GM19328 (cell line): ENCODE measurements at regions not wholly inside any gene's neighbourhood (a gene's known extent, or its start where the extent isn't known, plus 50 kb on each side); places are given as distances from the start of the nearest gene placed in this dataset.

ENCODE experiments used
- ATAC-seq: cut with Tn5 transposase; IDR thresholded peaks from one replicate; pipeline ENCODE4 v1.9.1; 2021; ENCODE audit warnings: mild to moderate bottlenecking, moderate library complexity; ENCODE audit not compliant: unreplicated experiment

DNA sequence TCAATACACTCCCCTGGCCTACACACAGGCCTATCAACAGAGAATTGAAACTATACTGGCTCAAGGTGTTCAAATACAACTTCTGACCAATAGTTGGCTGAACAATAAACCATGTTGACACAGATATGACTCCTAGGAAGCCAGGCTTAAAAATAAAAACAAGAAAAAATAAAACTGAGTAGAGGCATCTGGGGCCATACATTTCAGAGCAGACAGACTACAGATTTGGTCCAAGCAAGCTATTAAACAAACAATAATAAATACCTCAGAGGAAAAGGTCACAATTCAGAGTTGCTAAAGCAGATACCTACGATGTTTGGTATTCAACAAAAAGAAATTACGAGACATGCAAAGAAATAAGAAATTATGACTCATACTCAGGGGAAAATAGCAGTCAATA lies 132.8 kb upstream of the ACVR2A start:
- no peak for ATAC-seq

GRCh38 chr2:147711031-147711430 lies 133.8 kb upstream of the ACVR2A start:
- ATAC-seq, result no peak

DNA sequence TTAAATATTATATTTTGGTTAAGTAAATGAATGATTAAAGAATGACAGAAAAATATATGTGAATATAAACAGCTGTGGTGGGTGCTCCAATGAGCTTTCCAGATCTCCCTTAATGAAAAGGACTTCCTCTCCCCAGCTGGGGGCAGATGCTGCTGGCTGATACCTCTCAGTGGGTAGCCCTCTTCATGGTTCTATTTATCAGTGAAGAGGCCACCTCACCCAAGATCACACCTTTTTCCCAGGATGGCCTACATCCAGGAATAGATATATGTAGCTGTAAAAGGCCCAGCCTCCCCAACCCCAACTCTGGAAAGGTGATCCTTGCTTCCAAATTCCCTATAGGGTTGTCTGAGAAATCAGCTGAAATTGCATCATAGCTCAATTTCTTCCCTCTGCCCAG lies 135.2 kb upstream of the ACVR2A start:
- ATAC-seq, result no peak

DNA sequence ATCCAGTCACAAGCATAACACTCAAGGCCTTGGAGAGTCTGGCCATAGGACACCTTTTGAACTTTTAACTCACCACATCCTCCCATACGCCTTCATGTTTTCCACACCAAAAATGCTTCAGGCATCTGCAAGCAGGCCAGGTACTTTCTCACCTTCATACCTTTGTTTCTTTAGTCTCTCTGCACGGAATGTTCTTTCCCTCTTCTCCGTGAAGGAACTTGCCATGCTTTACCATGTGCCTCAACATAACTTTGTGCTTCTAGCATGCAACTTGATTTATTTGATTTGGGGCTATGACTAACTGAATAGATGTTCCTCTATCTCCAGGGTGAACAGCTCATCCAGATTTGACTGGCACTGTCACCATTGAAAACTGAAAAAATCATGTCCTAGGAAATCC lies 141.7 kb upstream of the ACVR2A start:
- ATAC-seq, result no peak

GRCh38 chr2:147698166-147698565 lies 146.7 kb upstream of the ACVR2A start:
- ATAC-seq, result no peak

GRCh38 chr2:147696426-147696825 lies 148.4 kb upstream of the ACVR2A start:
- no peak for ATAC-seq

GRCh38 chr2:147689220-147689909 lies 155.5 kb upstream of the ACVR2A start:
- peak; percentile 96 for ATAC-seq

GRCh38 chr2:147688242-147688641 lies 156.6 kb upstream of the ACVR2A start:
- ATAC-seq, result no peak

DNA sequence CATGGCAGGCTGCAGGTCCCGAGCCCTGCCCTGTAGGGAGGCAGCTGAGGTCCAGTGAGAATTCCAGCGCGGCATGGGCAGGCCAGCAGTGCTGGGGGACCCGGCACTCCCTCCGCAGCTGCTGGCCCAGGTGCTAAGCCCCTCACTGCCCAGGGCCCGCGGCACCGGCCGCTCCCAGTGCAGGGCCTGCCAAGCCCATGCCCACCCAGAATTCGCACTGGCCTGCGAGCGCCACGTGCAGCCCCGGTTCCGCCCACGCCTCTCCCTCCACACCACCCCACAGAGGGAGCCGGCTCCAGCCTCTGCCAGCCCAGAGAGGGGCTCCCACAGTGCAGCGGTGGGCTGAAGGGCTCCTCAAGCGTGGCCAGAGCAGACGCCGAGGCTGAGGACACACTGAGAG lies 158.5 kb upstream of the ACVR2A start:
- no peak for ATAC-seq

- no peak for ATAC-seq
Observed at GRCh38 chr2:147684903-147685302, 159.9 kb upstream of the ACVR2A start.

- no peak for ATAC-seq
Observed at GRCh38 chr2:147683380-147683779, 161.4 kb upstream of the ACVR2A start.

GRCh38 chr2:147681093-147681492 lies 163.7 kb upstream of the ACVR2A start:
- no peak for ATAC-seq

DNA sequence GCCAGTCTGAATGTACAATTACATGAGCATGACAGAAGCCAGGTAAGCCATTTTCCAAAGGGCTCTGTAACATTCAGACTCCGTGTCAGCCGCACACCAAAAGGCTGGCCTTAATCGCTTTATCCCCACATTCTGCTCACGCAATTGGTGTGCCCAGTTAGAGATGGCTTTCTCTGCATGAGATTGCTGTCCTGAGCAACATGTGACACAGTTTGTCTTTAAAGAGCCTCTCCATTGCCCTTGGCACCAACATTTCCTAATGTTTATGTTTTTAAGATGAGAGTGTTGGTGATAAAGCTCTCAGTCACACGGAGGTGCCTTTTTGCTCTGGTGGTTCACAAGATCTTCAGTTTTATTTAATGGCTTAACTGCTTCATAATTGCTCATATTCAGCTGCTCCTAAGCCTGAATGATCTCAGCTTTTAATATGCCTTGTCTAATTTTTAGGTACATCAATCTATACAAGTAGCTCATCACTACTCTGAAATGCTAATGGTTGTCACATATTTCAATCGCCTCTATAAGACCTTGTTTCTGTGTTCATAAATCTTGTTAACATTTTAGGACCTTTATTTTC lies 164.8 kb upstream of the ACVR2A start:
- no peak for ATAC-seq

- ATAC-seq, result no peak
Observed at GRCh38 chr2:147679191-147679954, 165.5 kb upstream of the ACVR2A start.

GRCh38 chr2:147665105-147665504 lies 179.7 kb upstream of the ACVR2A start:
- no peak for ATAC-seq

DNA sequence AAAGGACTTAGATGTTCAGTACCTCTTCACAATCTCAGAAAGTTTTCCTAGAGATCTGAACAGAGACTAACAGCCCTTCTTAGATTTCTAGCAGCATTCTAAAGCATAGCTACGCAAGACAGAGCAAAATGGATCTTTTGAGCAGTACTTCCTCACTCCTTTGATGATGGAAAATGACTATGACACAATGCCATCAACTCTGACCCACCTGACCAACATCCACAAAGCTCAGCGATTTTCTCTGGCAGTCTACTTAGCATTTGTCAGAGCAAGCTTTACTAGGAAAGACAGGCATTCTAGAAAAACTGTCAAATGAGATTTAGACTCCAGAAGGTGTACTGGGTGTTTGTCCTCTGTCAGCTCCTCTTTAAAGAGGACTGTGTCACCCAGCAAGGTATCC lies 180.9 kb upstream of the ACVR2A start:
- ATAC-seq, result peak; percentile 16

DNA sequence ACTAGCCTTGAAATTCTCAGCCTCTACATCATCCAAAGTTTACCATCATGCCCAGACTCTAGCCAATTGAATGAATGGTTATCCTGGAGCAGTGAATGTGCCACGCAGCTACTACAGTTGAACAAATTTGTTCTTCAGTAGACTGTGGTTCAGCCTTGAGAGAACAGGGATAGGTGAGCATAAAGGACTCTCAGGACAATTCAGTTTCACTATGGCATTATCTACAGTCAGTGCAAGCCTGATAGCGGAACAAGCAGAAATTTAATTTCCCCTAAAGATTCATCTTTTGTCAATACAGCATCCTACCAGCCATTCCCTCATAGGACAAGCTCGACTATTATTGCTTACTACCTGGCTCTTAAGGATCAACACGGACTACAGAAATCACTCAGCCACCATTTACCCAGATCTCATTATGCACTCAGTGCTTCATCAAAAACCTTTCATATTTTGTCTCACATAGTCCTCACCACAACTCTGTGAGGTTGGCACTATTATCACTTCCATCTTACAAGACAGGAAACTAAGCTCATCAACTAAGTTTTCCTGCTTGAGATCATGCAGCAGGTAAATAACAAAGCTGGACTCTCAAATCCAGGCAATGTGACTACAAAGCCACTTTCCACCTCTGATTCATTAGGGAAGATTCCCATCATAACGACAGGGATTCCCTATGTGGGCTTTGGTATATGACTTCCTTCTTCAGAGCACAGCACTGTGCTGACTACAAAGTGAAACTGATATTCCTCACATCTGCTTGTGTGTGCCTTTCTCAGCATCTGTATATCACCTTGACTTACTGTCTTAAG lies 181.5 kb upstream of the ACVR2A start:
- peak; percentile 85 for ATAC-seq

DNA sequence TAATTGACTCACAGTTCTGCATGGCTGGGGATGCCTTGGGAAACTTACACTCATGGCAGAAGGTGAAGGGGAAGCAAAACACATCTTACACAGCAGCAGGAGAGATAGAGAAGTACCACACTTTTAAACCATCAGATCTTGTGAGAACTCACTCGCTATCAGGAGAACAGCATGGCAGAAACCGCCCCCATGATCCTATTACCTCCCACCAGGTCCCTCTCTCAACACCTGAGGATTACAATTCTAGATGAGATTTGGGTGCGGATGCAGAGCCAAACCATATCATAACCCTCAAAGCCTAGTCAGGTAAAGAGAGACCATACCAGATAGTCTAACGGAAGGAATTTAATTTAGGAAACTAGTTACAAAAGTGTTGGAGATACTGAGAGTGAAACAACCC lies 182.6 kb upstream of the ACVR2A start:
- ATAC-seq, result no peak

GRCh38 chr2:147660680-147661079 lies 184.1 kb upstream of the ACVR2A start:
- no peak for ATAC-seq

GRCh38 chr2:147659051-147659450 lies 185.8 kb upstream of the ACVR2A start:
- no peak for ATAC-seq
